HG03520 (cell line): ENCODE measurements at regions not wholly inside any gene's neighbourhood (a gene's known extent, or its start where the extent isn't known, plus 50 kb on each side); places are given as distances from the start of the nearest gene placed in this dataset.

Source experiments
- ATAC-seq: cut with Tn5 transposase; IDR thresholded peaks from one replicate; pipeline ENCODE4 v1.9.1; 2021; ENCODE audit warnings: mild to moderate bottlenecking, moderate library complexity; ENCODE audit not compliant: unreplicated experiment

DNA sequence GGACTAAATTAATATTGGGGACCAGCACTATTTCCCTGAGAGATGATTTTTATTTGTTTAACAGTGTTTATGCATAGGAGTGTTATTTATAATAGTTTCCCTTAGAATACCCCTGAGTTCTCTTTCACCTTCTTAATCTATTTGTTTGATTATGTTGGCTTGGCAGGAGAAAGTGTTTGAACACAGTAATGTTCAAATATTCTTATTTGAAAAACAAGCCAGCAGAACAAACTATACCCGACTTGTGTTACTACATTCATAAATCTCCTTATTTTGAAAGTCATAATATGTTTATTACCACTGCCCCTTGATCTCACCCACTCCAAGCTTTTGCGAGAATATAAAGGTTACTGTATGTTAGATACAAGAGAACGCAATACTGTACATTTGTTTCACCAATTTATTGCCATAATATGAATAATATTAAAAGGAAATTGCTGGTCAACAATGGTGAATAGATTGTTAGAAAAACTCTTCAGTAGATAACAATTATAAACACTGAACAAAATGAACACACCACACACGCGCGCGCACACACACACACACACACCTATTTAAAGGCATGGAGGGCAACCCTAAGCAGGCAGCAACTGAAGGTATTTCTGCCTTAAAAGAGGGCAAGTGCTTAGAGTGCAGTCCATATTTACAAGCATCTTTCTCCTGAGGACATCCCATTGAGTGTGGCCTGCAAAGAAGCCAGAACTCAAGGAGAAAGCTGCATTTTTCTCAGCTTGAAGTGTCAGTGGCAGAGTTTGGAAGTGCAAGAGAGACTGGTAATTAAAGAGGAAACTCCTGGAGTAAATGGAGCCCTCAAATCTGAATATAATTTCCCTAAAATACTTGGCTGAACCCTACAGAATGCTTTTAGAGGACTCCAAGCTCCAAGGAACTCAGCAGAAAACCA lies 279.4 kb upstream of the MAN1A1 start:
- no peak for ATAC-seq

DNA sequence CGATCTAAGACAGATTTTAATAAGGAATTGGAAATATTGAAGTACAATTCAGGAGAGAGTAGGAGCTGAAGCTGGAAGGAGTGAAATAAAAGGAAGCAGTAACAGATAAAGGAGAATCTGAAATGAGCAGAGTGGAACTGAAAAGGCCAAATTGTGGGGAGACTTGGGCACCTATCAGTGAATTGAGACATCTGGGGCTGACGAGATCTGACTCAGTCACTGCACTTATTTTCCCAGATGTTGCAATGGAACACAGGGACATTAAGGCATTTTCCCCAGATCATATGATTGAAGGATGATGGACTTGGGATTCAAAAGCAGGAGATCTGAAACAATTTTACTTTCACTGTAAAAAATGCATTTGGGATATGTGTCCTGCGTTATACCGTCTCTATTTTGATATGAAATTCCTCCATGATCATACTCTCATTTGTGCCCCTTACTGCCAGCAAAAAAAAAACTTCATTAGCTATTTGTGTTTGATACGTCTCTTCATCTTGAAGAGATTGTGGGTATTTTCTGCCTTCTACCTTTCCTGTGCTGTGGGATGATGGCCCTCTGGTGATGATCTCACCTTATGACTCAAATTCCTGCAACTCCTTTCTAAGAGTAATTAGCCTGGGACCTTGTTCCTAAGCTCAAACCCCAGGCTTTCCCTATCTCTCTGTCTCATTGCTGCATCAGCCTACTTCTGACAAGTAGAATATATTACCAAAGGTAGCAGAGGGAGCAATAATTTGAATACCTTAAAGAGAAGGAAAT lies 278.5 kb upstream of the MAN1A1 start:
- no peak for ATAC-seq

DNA sequence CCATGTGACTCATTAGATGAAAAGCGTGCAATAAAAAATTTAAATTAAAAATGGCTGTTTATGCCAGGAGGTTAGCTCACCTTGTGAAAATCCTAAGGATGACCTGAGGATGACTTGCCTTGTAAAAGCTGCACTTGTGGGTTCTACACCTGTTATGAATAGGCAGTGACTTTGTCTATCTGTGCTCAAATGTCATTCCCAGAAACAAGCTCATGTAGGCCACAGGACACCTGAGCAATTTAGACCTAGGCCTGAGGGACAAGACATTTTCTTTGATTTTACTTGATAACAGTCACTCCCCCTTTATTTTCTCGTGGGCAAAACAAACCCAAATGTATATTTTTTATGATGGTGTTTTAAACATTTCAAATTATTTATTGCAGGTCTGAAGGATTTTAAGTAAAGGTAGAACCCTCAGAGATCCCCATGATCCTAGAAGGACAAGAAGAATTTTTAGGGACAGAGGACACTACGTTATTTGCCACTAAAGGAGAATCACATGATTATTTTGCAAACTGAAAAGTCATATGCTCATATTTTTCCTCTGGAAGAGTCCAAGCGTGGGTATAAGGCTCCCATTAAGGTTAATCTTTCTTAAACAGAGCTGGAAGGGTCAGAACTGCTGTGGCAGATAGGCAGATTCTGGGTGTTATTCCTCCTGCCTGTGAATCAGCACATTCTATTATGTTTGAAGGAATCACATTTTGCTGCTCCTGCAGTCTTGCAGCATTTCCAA lies 277.5 kb upstream of the MAN1A1 start:
- ATAC-seq = no peak

DNA sequence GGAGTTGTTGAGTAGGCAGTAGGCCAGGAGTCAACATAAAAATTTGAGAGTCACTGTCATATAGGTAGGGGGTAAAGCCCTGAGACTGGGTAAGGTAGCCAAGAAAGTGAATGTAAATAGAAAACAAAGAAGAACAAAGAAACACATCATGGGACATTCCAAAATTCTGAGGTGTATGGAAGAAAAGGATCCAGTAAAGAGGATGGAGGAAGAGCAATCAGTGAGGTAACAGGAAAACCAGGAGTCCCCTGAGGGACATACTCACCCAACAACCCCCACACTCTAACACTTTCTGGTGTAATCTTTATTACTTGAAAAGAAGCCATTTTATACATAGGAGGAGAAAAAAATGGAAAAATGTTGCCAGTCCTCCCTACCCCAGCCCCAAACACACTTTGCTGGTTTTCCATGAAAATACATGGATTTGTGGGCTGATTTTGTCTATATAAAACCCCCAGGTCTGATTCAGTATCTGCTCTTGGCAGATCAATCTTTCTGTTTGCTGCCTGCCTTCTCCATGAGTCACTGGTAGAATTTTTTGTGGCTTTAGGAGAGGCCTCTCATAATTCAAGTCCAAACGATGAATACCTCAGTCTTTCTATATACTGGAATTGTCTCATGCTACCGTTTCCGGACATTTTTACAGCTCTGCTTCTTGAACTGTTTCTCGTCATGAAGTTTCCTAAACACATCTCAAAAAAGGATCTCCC lies 271.4 kb upstream of the MAN1A1 start:
- ATAC-seq = no peak

DNA sequence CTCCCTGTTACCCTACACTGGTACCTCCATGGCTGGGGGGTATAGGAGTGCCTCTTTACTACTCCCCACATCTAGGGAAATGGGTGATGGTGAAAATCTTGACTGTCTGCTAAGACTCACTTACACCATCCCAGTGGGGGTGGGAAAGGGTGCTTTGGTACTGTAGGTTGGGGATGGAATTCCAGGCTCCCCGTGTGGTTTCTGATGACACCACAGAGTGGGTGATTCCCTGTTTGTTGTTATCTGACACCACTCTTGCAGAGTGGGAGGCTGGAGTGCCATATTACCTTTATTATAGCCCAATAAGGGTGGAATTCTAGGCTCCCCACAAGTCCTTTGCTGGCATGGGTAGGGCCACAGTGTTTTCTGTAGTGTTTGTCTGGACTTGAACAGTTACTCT lies 264.6 kb upstream of the MAN1A1 start:
- ATAC-seq = no peak

DNA sequence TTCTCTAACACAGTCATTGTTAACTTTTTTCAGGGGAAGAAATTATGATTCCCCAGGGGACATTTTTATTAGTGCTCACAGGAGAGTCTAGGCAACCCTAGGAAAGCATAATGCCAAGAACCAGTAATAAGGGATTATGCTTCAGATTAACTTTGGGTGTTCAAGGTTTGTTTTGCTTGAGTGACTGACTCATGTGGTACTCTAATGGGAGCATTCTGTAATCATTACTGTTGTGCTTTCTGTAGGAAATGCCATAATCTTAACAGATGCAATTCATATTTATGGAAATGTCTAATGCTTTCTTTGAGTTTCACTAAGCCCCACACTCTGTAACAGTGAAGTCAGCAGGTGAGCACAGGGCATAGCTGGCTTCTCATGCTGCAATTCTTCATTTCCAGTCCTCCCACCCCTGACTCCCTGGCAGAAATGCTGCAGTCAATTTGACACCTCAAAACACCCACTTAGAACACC lies 263.4 kb upstream of the MAN1A1 start:
- no peak for ATAC-seq

DNA sequence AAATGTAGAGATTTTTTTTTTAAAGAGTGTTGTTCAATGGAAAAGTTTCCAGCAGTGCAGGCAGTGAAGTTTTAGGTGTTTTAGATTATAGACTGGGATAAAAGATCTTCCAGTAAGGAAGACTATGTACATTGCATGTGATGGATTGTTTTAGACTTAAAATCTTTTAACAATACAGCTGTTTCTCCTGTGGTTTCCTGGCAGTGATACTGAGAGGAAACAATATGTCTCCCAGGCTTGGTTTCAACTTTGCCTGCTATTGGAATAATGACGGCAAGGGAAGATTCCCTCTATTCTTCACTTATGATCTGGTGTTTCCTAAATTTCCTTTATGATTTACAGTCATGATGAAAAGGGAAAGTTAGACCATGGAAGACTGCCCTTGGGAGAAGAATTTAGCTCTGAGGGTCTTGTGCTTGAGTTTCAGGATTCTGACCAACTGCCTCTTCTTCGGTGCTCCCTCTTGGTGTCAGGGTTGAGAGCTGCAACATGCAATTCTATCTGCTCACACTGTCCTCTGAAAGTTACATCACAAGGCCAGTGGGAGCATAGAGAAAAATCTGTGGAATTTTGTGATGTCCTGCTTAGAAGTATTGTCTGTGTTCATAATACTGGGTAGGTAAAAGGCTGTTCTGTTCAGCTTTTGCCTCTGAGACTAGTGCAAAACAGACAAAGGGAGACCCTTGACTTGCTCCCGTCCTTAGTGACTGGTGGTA lies 262.8 kb upstream of the MAN1A1 start:
- no peak for ATAC-seq

DNA sequence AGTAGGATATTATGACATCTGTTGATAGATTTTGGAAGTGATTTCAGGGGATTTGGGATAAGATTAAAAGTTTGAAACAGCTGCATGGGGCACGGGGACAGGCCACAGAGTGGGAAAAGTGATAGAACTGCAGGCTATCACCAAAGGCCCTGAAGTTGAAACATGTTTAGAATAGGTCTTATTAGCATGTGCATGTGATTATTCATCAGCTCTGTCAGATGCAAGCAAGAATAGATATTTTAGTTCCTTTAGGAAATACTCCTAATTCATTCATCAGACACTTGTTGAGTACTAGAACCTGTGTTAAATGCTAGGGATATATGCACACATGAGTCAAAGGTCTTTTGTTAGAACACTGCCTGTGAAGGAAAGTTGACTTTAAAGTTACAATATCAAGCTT lies 261.2 kb upstream of the MAN1A1 start:
- no peak for ATAC-seq

DNA sequence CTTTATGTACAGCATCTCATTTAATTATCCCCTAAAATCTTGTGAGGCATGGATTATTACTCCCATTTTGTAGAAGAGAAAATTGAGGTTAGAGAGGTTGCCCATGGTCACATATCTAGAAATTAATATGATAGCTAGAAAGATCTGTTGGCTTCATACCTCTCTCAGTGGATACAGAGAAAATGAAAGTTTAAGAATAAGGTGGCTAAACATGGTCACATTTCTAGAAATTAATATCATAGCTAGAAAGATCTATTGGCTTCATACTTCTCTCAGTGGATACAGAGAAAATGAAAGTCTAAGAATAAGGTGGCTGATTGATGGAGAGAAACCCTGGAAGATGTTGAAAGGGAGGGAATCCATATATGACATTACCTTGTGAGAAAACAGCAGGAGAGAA lies 260.7 kb upstream of the MAN1A1 start:
- ATAC-seq = no peak

DNA sequence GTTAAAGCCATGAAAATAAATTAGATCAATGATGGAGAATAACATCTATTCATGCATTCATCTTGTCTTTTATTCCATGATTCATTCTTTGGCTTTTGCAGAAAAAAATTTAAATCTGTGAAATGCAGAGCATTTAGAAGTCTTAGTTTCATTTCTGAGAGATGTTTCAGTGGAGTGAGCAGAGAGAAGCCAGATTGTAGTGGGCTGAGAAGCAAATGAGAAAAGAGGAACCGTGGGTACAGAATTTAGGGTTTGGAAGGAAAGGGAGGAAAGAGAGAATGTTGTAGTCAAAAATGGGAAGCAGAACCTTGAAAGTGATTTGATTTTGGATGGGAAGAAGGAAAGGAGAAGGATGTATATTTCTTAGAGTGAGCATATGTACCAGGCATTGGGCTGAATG lies 260.3 kb upstream of the MAN1A1 start:
- ATAC-seq = no peak

DNA sequence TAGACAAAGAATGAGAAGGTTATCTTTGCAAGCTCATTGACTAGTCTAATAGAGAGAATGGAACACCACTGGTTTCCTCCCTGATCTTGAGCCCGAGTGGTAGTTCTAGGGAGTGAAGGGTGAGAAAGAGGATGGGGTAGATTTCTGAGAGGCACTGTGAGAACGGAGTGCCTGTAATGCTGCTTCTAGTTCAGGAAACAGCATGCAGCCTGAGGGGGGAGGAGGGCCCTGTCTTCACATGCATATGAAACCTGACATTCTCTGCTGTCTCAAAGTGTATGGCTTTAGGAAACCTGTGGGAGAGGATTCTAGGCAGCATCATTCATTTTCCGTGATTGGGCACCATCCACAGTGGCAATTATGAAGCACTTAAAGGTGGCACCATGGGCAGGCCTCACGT lies 259.4 kb upstream of the MAN1A1 start:
- ATAC-seq = no peak

DNA sequence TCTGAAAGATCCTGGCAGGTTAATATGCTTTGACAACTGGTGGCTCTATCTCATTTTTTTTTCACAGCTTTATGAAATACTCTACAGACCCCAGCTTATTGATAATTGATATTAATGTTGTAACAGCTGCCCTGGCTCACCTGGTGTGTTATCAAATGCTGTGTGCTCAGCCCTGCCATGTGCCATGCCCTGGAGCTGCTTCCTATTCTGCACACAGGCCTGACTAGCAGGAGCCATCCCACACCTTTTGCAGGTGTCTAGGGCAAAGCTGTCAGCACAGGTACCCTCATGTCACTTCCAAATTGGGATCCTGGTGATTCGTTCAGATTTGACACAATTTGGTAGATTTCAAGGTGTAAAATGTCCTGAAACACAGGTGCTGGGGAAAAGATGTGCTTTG lies 254.6 kb upstream of the MAN1A1 start:
- ATAC-seq = no peak

DNA sequence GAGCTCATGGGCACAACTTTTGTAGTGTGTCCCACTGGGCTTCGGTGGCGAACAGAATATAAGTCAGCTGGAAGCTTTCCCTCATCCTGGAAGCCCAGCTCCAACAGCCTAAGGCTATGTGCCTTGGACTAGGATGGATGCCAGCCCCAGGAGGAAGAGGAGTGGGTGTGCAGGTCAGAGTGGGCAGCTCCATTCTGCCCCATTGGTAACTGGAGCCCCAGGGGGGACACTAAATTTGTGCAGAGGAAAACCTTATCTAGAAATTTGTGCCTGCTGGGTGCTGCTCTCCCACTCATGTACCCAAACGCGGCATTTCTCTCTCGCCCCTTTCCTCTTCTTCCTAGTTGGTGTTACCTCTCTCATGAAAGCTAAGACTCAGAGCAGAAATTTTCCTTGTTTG lies 253.9 kb upstream of the MAN1A1 start:
- no peak for ATAC-seq

DNA sequence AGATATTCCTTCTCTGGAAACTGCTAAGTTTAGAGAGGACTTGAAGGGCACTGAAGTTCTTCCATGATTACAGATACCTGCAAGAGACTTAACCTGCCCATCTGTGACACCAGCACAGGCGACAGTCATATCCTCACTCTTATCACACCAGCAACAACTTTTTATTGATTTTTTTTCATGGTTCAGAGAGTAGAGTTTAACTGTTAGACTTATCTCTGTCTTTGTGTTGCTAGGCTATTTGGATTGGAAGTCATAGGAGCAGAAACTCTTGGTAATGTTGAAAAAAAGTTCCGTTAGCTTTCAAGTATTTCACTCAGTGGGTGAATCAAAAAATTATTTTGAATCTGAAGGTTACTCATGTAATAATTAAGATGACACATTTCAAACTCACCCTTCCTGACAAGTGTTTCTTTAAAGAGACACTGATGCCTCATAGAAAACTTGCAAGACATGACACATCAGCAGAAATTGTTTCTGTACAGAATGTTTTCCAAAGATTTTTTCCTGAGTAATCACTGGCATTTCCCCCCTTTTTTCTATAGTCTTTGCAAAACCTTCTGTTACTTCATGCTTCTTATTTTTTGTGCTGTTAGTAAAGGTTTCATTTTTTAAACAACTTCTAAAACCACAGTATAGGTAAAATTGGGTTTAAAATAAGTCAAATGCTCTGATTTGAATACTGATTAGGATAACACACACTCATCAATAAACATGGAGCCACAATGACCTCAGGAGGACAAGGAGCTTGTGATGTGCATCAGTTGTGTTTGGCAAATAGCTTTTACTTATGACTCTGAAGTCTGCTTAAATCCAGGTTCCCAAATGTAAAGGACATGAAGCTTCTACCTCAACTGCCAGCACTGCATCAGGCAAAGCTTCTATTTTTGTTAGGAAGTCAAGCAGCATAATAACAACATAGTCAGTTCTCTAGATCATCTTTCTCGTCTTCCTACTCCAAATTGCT lies 252.9 kb upstream of the MAN1A1 start:
- no peak for ATAC-seq

DNA sequence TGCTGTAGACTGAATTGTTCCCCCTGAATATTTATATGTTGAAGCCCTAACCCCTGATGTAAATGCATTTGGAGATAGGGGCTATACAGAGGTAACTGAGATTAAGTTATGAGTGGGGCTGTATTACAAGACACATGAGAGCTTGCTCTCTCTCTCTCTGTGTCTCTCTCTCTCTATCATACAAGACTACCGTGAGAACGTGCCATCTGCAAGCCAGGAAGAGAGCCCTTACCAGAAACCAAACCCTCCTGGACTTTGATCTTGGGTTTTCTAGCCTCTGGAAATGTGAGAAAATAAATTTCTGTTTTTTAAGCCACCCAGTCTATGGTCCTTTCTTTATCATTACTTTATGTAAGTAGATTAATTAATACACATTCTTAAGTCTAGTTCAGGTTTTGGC lies 249.3 kb upstream of the MAN1A1 start:
- ATAC-seq = no peak

DNA sequence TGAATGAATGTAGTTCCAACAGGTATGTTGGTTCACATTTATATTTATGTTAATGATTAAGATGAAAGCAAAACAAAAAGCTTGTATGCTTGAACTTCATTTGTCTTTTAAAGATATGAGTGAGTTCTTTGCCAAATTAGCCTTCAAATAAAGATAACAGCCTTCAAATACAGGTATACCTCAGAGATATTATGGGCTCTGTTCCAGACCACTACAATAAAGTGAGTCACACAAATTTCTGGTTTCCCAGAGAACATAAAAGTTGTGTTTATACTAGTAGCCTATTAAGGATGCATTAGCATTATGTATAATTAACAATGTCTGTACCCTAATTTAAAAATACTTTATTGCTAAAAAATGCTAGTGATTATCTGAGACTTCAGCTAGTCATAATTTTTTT lies 245.3 kb upstream of the MAN1A1 start:
- ATAC-seq = no peak

DNA sequence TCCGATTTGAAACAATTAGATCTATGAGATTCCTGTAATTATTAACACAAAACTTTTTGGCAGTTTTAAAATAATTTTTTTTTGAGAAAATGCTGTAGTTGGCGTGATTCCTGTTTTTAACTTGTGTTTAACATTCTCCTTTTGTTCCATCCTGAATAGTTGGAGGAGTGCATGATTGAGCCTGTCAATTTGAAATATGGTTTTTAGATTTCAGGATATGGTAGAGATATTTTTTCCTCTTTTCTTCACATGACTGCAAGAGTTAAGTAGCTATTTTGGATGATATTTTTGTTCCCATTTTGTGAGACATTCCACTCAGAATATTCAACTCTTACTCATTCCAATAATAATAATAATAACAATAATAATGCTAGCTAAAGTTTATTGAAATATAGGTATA lies 241.7 kb upstream of the MAN1A1 start:
- no peak for ATAC-seq

DNA sequence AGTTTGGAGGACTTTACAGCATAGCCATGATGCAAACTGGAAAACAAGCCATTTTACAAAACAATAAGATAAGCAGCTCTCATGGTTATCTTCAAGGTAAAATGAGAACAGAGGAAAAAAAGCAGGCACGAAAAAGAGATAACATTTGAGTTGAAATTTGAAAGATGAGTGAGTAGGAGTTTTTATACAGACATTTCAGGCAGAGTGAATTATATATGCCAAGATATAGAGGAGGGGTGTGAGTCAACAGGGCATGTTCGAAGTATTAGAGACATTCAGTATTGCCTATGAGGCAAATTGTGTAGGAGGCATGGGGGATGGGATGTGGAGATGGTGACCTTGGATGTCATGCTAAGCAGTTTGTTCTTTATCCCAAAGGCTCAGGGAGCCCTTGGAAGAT lies 240.5 kb upstream of the MAN1A1 start:
- no peak for ATAC-seq

DNA sequence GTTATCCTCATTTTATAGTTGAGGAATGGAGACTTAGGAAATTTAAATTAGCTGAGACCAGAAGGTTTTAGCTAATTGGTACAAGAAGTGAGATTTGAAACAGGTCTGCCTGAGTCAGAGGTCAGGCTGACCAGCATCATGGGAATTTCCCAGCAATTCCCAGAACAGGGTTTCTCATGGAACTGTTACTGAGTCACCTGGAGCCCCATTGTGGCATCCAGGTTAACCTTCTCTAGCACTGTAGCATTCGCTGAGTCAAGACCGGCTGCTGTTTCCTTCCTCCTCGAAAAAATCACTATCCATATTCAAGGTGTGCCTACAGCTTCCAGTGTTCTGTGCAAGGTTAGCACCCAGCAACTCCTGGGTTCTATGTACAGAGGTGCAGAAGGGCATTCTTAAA lies 238.0 kb upstream of the MAN1A1 start:
- no peak for ATAC-seq
